HepG2 (cell line): ENCODE measurements at regions not wholly inside any gene's neighbourhood (a gene's known extent, or its start where the extent isn't known, plus 50 kb on each side); places are given as distances from the start of the nearest gene placed in this dataset.

ENCODE experiments used
- ATAC-seq: fragments of 200-7000 bp; cut with Tn5 transposase; 3 replicates; pipeline ENCODE4 v1.9.1; 2020; ENCODE audit warnings: mild to moderate bottlenecking, moderate library complexity
- BruUV-seq: library from RNA; stranded (reverse); fragments of 400-500 nt; replicated peaks from 2 replicates; lab custom pipeline; 2021; lab: Mats Ljungman, UMichigan
- CTCF ChIA-PET: fragments of 300-600 bp; formaldehyde crosslinking; extraction: SDS; loops from one replicate; lab custom pipeline; 2021; ENCODE audit warnings: low total read pairs, inconsistent platforms, low intra/inter-chr PET ratio; lab: Yijun Ruan, JAX
- POLR2A ChIA-PET: fragments of 350-600 bp; sonication (Branson Sonifier 250); formaldehyde crosslinking; loops from one replicate; lab custom pipeline; 2020; ENCODE audit warnings: antibody characterized with exemption, inconsistent platforms; lab: Yijun Ruan, JAX
- DNase-seq: peaks from one replicate; pipeline ENCODE4 v3.0.0-alpha.2; 2015; ENCODE audit warnings: low spot score
- FAIRE-seq: peaks from 3 replicates; lab custom pipeline; 2011; peaks lifted over from hg19 to GRCh38; lab: Jason Lieb, UNC
- H2AFZ ChIP-seq: one replicate; pipeline ENCODE4 v1.6.1; 2011; ENCODE audit warnings: low read length, inconsistent platforms
- H3K27ac ChIP-seq: fragments of 300-600 bp; 3 replicates; pipeline ENCODE4 v1.8.0; 2011; ENCODE audit warnings: mixed run types, mild to moderate bottlenecking, mixed read lengths, low read length, inconsistent platforms; ENCODE audit not compliant: insufficient read depth; ENCODE audit errors: extremely low read length
- H3K27me3 ChIP-seq, 2 experiments: fragments of 200-600 bp in 1 of 2; 2 replicates in 1 of 2; 3 replicates in 1 of 2; pipeline versions ENCODE4 v1.6.0 to v1.8.0; 2011; ENCODE audit warnings: low read length in 2 of 2, mild to moderate bottlenecking in 2 of 2, moderate library complexity in 2 of 2, inconsistent platforms in 1 of 2; ENCODE audit not compliant: insufficient read depth in 2 of 2, control insufficient read depth in 1 of 2
- H3K36me3 ChIP-seq, 2 experiments: fragments of 200-600 bp in 1 of 2; replicated peaks in 1 of 2; 2 replicates in 1 of 2; 3 replicates in 1 of 2; pipeline versions ENCODE4 v1.5.1 to v1.8.0; 2011; ENCODE audit warnings: low read length in 2 of 2, inconsistent platforms in 1 of 2; ENCODE audit not compliant: insufficient read depth in 2 of 2, control insufficient read depth in 1 of 2
- H3K4me1 ChIP-seq: 2 replicates; pipeline ENCODE4 v1.5.1; 2012; ENCODE audit warnings: low read length, inconsistent platforms; ENCODE audit not compliant: insufficient read depth
- H3K4me2 ChIP-seq: 2 replicates; pipeline ENCODE4 v1.6.0; 2011; ENCODE audit warnings: low read depth, low read length, inconsistent platforms
- H3K4me3 ChIP-seq, 3 experiments: fragments of 200-600 bp in 1 of 3; sonication (generic), shearing (Covaris generic) in 1 of 3; replicated peaks in 1 of 3; 2 replicates each; pipeline ENCODE4 v1.5.1; 2011 to 2016; ENCODE audit warnings: low read length in 3 of 3, inconsistent platforms in 2 of 3, low read depth in 2 of 3, mild to moderate bottlenecking in 2 of 3, control low read depth in 1 of 3, mixed read lengths in 1 of 3; ENCODE audit not compliant: insufficient read depth in 1 of 3
- H3K79me2 ChIP-seq: one replicate; pipeline ENCODE4 v1.6.1; 2011; ENCODE audit warnings: low read length, inconsistent platforms; ENCODE audit not compliant: insufficient read depth
- H3K9ac ChIP-seq: 2 replicates; pipeline ENCODE4 v1.6.0; 2011; ENCODE audit warnings: mild to moderate bottlenecking, low read depth, low read length, inconsistent platforms; ENCODE audit not compliant: insufficient read depth
- H3K9me3 ChIP-seq: 2 replicates; pipeline ENCODE4 v1.5.1; 2012; ENCODE audit warnings: mild to moderate bottlenecking, low read length
- H4K20me1 ChIP-seq: 2 replicates; pipeline ENCODE4 v1.6.0; 2011; ENCODE audit warnings: inconsistent platforms, mild to moderate bottlenecking, low read length, moderate library complexity; ENCODE audit not compliant: insufficient read depth
- ETV6 ChIP-seq: sonication (generic); formaldehyde crosslinking; conservative IDR thresholded peaks from 2 replicates; pipeline ENCODE4 v1.4.0; 2020; ENCODE audit warnings: missing genetic modification reagents
- EZH2 ChIP-seq: conservative IDR thresholded peaks from 2 replicates; pipeline ENCODE4 v1.6.1; 2012; ENCODE audit warnings: mild to moderate bottlenecking, low read depth, low read length, moderate library complexity
- HIVEP1 ChIP-seq: sonication (generic); formaldehyde crosslinking; IDR thresholded peaks from 2 replicates; pipeline ENCODE4 v1.4.0; 2020; ENCODE audit warnings: mild to moderate bottlenecking, missing genetic modification reagents
- KAT7 ChIP-seq: IDR thresholded peaks from 2 replicates; pipeline ENCODE4 v1.6.1; 2018; ENCODE audit warnings: borderline replicate concordance, missing compliant biosample characterization
- MED1 ChIP-seq: sonication (generic); formaldehyde crosslinking; IDR thresholded peaks from 2 replicates; pipeline ENCODE4 v1.4.0; 2020; ENCODE audit warnings: missing genetic modification reagents
- MTA1 ChIP-seq: sonication (generic); formaldehyde crosslinking; IDR thresholded peaks from 2 replicates; pipeline ENCODE4 v1.4.0; 2020; ENCODE audit warnings: missing genetic modification reagents, mild to moderate bottlenecking, borderline replicate concordance
- RFXAP ChIP-seq: sonication (generic); formaldehyde crosslinking; IDR thresholded peaks from 2 replicates; pipeline ENCODE4 v1.4.0; 2020; ENCODE audit warnings: missing genetic modification reagents, borderline replicate concordance
- SALL1 ChIP-seq: sonication (generic); formaldehyde crosslinking; IDR thresholded peaks from 2 replicates; pipeline ENCODE4 v1.8.0; 2022; ENCODE audit warnings: mild to moderate bottlenecking, missing genetic modification reagents
- SNAPC2 ChIP-seq: sonication (generic); formaldehyde crosslinking; IDR thresholded peaks from 2 replicates; pipeline ENCODE4 v1.8.1; 2022; ENCODE audit warnings: mild to moderate bottlenecking, missing genetic modification reagents
- SP1 ChIP-seq, 2 experiments: fragments of 450-650 bp in 1 of 2; sonication (generic) in 1 of 2; formaldehyde crosslinking in 1 of 2; IDR thresholded peaks; 2 replicates each; pipeline versions ENCODE4 v1.4.0 to v1.6.1; 2016 to 2020; ENCODE audit warnings: missing genetic modification reagents in 1 of 2
- TAF1 ChIP-seq: sonication (generic); formaldehyde crosslinking; IDR thresholded peaks from 2 replicates; pipeline ENCODE4 v1.4.0; 2020; ENCODE audit warnings: missing genetic modification reagents
- ZNF234 ChIP-seq: sonication (generic); formaldehyde crosslinking; conservative IDR thresholded peaks from 2 replicates; pipeline ENCODE4 v1.5.1; 2020; ENCODE audit warnings: mild to moderate bottlenecking, missing genetic modification reagents
- ZNF441 ChIP-seq: sonication (generic); formaldehyde crosslinking; IDR thresholded peaks from 2 replicates; pipeline ENCODE4 v1.7.0; 2021; ENCODE audit warnings: missing genetic modification reagents, borderline replicate concordance
- ZNF558 ChIP-seq: sonication (generic); formaldehyde crosslinking; IDR thresholded peaks from 2 replicates; pipeline ENCODE4 v1.9.0; 2022; ENCODE audit warnings: mild to moderate bottlenecking, missing genetic modification reagents, borderline replicate concordance
- ZNF580 ChIP-seq: IDR thresholded peaks from 2 replicates; pipeline ENCODE4 v1.6.1; 2016; ENCODE audit warnings: low read depth, borderline replicate concordance
- ZNF83 ChIP-seq: sonication (generic); formaldehyde crosslinking; IDR thresholded peaks from 2 replicates; pipeline ENCODE4 v1.4.0; 2020; ENCODE audit warnings: missing genetic modification reagents, mild to moderate bottlenecking, borderline replicate concordance
- WGBS: methylation state at CpG from one replicate; pipeline ENCODE4 v1.1.6; 2017; ENCODE audit warnings: low lambda C conversion rate; 5-methylcytosine and 5-hydroxymethylcytosine counted together
- in situ Hi-C: cut with HindIII; loops from 2 replicates; pipeline ENCODE4 v1.10.0; 2017; ENCODE audit warnings: low pct_unique_long_range_greater_than_20kb; ENCODE audit not compliant: extremely low pct_ligation_motif_present
- intact Hi-C: fragments of 100-400 bp; cut with micrococcal nuclease; formaldehyde crosslinking; loops from one replicate; pipeline ENCODE4 v1.10.0; 2022; ENCODE audit not compliant: unreplicated experiment
- TF ChIP-seq, protein P1 (sequence below): fragments of 450-650 bp; IDR thresholded peaks from 2 replicates; pipeline ENCODE4 v1.6.1; 2016

DNA sequence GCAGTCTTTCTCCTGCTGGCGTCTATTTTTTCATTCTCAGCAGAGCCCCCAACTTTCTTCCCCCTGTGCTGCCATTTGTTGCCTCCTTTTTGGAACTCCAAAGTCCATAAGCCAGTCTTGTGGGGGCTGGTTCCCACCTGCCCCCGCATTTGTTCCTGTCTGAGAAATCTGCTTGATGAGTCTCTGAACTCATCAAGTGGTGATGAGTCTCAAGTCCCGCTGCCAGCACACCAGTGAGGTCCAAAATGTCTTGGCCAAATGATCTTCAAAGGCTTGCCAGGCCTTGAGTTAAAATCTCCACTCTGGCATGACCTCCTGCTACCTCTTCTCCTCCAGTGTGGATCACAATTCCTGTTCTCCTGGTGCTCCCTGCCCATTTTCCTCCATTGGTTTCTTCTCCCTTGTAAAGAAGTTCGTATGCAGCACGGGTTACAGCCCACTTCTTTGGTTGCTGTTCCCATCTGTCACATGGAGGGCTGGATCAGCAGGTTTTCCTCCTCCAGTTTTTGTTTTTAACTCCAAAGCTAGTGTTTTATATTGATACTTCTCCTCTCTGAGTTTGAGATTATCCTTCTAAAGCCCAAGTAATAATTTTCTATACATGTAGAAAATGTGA, 72.7 kb upstream of the LIMCH1 start:
- DNase-seq = no peak
- H3K4me2 ChIP-seq = no peak overlapping the region
- H4K20me1 ChIP-seq = no peaks in the 10 kb centered on the region
- ATAC-seq = no peak
- ChIA-PET CTCF (no interaction called here), POLR2A (no interaction called here)
- no peaks in the 10 kb centered on the region for H3K9me3 ChIP-seq
- in situ Hi-C loops = no loop called here
- WGBS = 3% methylated on average over 5 of the region's 5 CpGs
- H3K27ac ChIP-seq = no peak overlapping the region
- no peak overlapping the region for H2AFZ ChIP-seq
- no peaks in the 10 kb centered on the region for H3K79me2 ChIP-seq
- H3K27me3 ChIP-seq = no peaks in the 10 kb centered on the region
- intact Hi-C loops = no loop called here
- H3K4me1 ChIP-seq = no peaks in the 10 kb centered on the region
- BruUV-seq = no TSS peak
- FAIRE-seq = no peak
- TF ChIP-seq TAF1 (CRISPR knock-in tag) (no peak), HIVEP1 (CRISPR knock-in tag) (no peak), MTA1 (no peak), ZNF558 (CRISPR knock-in tag) (no peak), ZNF580 (CRISPR knock-in tag) (no peak), RFXAP (no peak), ZNF83 (CRISPR knock-in tag) (no peak)
- TF ChIP-seq, all 625 proteins: peak for 0
- no peak overlapping the region for H3K9ac ChIP-seq
- H3K4me3 ChIP-seq = no peak overlapping the region
- no peaks in the 10 kb centered on the region for H3K36me3 ChIP-seq

GRCh38 chr4:41466249-41466648, 71.7 kb upstream of the LIMCH1 start:
- H3K36me3 ChIP-seq = no peaks in the 10 kb centered on the region
- no peak for FAIRE-seq
- H4K20me1 ChIP-seq = no peaks in the 10 kb centered on the region
- H3K9me3 ChIP-seq = no peaks in the 10 kb centered on the region
- H3K4me3 ChIP-seq = no peak overlapping the region
- ATAC-seq = no peak
- no peak overlapping the region for H3K27ac ChIP-seq
- BruUV-seq = no TSS peak
- TF ChIP-seq MED1 (CRISPR knock-in tag) (no peak), ETV6 (no peak), SALL1 (no peak), ZNF234 (CRISPR knock-in tag) (no peak), SNAPC2 (CRISPR knock-in tag) (no peak), KAT7 (CRISPR knock-in tag) (no peak), ZNF441 (CRISPR knock-in tag) (no peak), EZH2 (no peak), SP1 (IDR thresholded peaks at IDR 0.05) (no peak), SP1 (CRISPR knock-in tag; IDR thresholded peaks at IDR 0.05) (no peak)
- TF ChIP-seq, protein P1, sequence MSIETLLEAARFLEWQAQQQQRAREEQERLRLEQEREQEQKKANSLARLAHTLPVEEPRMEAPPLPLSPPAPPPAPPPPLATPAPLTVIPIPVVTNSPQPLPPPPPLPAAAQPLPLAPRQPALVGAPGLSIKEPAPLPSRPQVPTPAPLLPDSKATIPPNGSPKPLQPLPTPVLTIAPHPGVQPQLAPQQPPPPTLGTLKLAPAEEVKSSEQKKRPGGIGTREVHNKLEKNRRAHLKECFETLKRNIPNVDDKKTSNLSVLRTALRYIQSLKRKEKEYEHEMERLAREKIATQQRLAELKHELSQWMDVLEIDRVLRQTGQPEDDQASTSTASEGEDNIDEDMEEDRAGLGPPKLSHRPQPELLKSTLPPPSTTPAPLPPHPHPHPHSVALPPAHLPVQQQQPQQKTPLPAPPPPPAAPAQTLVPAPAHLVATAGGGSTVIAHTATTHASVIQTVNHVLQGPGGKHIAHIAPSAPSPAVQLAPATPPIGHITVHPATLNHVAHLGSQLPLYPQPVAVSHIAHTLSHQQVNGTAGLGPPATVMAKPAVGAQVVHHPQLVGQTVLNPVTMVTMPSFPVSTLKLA = no peak
- TF ChIP-seq, all 625 proteins: peak for 0
- ChIA-PET CTCF (no interaction called here), POLR2A (no interaction called here)
- H3K79me2 ChIP-seq = no peaks in the 10 kb centered on the region
- intact Hi-C loops (no loop called here), in situ Hi-C loops (no loop called here)
- no peaks in the 10 kb centered on the region for H3K4me1 ChIP-seq
- no peak overlapping the region for H2AFZ ChIP-seq
- DNase-seq = no peak
- H3K4me2 ChIP-seq = no peak overlapping the region
- H3K27me3 ChIP-seq = no peaks in the 10 kb centered on the region
- no peak overlapping the region for H3K9ac ChIP-seq
- WGBS = 0% methylated on average over 2 of the region's 2 CpGs
